ENCODE measurements at regions not wholly inside any gene's neighbourhood (a gene's known extent, or its start where the extent isn't known, plus 50 kb on each side); places are given as distances from the start of the nearest gene placed in this dataset.
"Not testable (repeated sequence)": the region's sequence is repeated elsewhere in the genome, so short reads cannot be mapped to it uniquely, and the experiment has no call there.

GRCh38 chr12:127809275-127809674 lies 457.7 kb upstream of the TMEM132C start:
- no peak for FAIRE-seq

- FAIRE-seq = no peak
These were observed 456.9 kb upstream of the TMEM132C start for GRCh38 chr12:127810041-127810440.

- FAIRE-seq = not testable (repeated sequence)
These were observed 456.5 kb upstream of the TMEM132C start for GRCh38 chr12:127810459-127810858.

GRCh38 chr12:127811988-127812387 lies 455.0 kb upstream of the TMEM132C start:
- FAIRE-seq = no peak

GRCh38 chr12:127813147-127813546 lies 453.8 kb upstream of the TMEM132C start:
- no peak for FAIRE-seq

- no peak for FAIRE-seq
These were observed 447.9 kb upstream of the TMEM132C start for GRCh38 chr12:127819056-127819455.

GRCh38 chr12:127820271-127820670 lies 446.7 kb upstream of the TMEM132C start:
- FAIRE-seq = no peak

GRCh38 chr12:127820846-127821245 lies 446.1 kb upstream of the TMEM132C start:
- no peak for FAIRE-seq

- no peak for FAIRE-seq
These were observed 444.1 kb upstream of the TMEM132C start for GRCh38 chr12:127822809-127823411.

GRCh38 chr12:127823801-127824200 lies 443.2 kb upstream of the TMEM132C start:
- no peak for FAIRE-seq

- FAIRE-seq = no peak
These were observed 437.5 kb upstream of the TMEM132C start for GRCh38 chr12:127829281-127830064.

GRCh38 chr12:127830065-127830460 lies 436.9 kb upstream of the TMEM132C start:
- FAIRE-seq = no peak

- FAIRE-seq = no peak
These were observed 436.2 kb upstream of the TMEM132C start for GRCh38 chr12:127830730-127831129.

GRCh38 chr12:127832172-127832571 lies 434.8 kb upstream of the TMEM132C start:
- FAIRE-seq = no peak

- not testable (repeated sequence) for FAIRE-seq
These were observed 430.2 kb upstream of the TMEM132C start for GRCh38 chr12:127836802-127837201.

GRCh38 chr12:127857661-127858060 lies 409.3 kb upstream of the TMEM132C start:
- FAIRE-seq = no peak

GRCh38 chr12:127860536-127860935 lies 406.4 kb upstream of the TMEM132C start:
- no peak for FAIRE-seq

GRCh38 chr12:127861406-127861805 lies 405.6 kb upstream of the TMEM132C start:
- FAIRE-seq = no peak

- no peak for FAIRE-seq
These were observed 393.7 kb upstream of the TMEM132C start for GRCh38 chr12:127873306-127873705.

- no peak for FAIRE-seq
These were observed 385.4 kb upstream of the TMEM132C start for GRCh38 chr12:127881371-127882140.

- FAIRE-seq = no peak
These were observed 384.0 kb upstream of the TMEM132C start for GRCh38 chr12:127883013-127883412.

GRCh38 chr12:127885954-127886750 lies 380.8 kb upstream of the TMEM132C start:
- no peak for FAIRE-seq

- FAIRE-seq = no peak
These were observed 380.1 kb upstream of the TMEM132C start for GRCh38 chr12:127886827-127887226.

Data from endometrium (tissue), 2 donors.